Stimulated activated CD4-positive, alpha-beta T cell treated with anti-CD3 and anti-CD28 coated beads, Interleukin-12 subunit alpha, Interleukin-12 subunit beta, amount 100 ng/mL, for 24 hours (primary cell): ENCODE measurements at regions not wholly inside any gene's neighbourhood (a gene's known extent, or its start where the extent isn't known, plus 50 kb on each side); places are given as distances from the start of the nearest gene placed in this dataset.

Experiments
- DNase-seq, 2 experiments: peaks; one replicate each; pipeline ENCODE4 v3.0.0-alpha.2; 2020; ENCODE audit warnings: low read depth in 2 of 2

- no peak for DNase-seq
Measured at GRCh38 chr4:11494232-11494631, 65.5 kb upstream of the HS3ST1 start.

- no peak for DNase-seq
Measured at GRCh38 chr4:11489453-11490083, 60.9 kb upstream of the HS3ST1 start.

DNA sequence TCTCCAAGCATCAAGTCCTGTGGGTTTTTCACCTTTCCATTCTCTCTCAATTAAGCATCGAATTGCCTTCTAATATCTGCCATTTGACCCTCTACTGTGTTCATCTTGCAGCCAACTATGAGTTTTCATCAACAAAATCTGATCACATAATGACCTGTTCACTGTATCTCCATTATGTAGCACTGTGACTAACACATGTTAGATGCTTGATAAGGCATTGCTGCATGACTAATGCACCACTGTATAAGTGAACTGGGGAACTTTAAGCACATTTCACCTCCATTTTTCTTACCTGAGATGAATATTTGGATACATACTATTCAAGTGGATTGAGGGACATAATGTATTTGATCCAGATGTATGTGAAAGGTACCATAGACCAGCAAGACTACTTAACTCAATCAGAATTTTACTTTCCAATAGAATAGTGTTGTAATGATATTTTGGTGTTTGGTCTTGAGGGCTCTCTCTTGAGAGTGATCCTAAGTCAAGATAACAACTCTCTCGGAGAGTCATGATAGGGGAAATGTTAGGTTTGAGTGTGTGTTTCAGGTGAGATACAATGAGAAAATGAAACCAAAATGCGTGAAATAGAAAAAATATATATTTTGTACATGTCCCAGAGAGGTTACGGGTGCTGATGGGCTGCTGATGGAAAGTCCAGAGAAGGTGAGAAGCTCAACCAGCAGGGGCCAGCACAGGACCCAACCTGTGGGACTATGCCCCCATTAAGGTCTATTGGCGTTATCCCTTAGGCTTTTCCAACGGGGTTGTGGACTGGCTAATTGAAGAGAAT, 60.2 kb upstream of the HS3ST1 start:
- DNase-seq = no peak

GRCh38 chr4:11487868-11488544, 59.3 kb upstream of the HS3ST1 start:
- DNase-seq = no peak

GRCh38 chr4:11487139-11487538, 58.4 kb upstream of the HS3ST1 start:
- DNase-seq = no peak

GRCh38 chr4:11485926-11486325, 57.2 kb upstream of the HS3ST1 start:
- DNase-seq = no peak

GRCh38 chr4:11484531-11484930, 55.8 kb upstream of the HS3ST1 start:
- DNase-seq = no peak

DNA sequence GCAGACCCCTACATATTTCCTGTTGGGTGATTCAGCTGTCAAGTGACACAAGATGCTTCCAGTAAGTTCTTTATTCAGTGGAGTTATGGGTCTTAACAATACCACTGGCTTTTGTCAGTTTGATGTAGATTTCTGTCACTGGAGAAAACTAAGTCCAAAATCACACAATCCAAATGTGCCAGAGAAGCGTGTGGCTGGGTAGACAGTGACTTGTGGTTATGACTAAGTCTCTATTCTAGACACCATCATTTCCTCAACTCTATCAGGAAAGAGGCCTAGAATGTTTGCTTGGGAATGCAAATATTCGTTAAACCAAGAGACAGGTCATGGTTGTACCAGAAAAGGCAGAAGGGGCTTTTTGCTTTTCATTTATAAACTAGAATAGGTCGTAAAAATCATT, 54.4 kb upstream of the HS3ST1 start:
- DNase-seq = no peak

GRCh38 chr4:11480683-11481082, 52.0 kb upstream of the HS3ST1 start:
- DNase-seq = no peak
